Retinal pigment epithelial cell (primary cell): ENCODE measurements at regions not wholly inside any gene's neighbourhood (a gene's known extent, or its start where the extent isn't known, plus 50 kb on each side); places are given as distances from the start of the nearest gene placed in this dataset.
"Not testable (repeated sequence)": the region's sequence is repeated elsewhere in the genome, so short reads cannot be mapped to it uniquely, and the experiment has no call there.

Experiments used
- DNase-seq: peaks from one replicate; pipeline ENCODE4 v3.0.0-alpha.2; 2010; ENCODE audit warnings: low read depth
- H3K4me3 ChIP-seq: 2 replicates; pipeline ENCODE4 v1.5.1; 2011; ENCODE audit warnings: mild to moderate bottlenecking, low read length, control low read depth, moderate library complexity
- TF ChIP-seq, protein P1 (sequence below): conservative IDR thresholded peaks from 2 replicates; pipeline ENCODE4 v1.5.1; 2011; ENCODE audit warnings: low read depth, low read length, control low read depth, inconsistent platforms

- no peak overlapping the region for H3K4me3 ChIP-seq
- TF ChIP-seq, protein P1, sequence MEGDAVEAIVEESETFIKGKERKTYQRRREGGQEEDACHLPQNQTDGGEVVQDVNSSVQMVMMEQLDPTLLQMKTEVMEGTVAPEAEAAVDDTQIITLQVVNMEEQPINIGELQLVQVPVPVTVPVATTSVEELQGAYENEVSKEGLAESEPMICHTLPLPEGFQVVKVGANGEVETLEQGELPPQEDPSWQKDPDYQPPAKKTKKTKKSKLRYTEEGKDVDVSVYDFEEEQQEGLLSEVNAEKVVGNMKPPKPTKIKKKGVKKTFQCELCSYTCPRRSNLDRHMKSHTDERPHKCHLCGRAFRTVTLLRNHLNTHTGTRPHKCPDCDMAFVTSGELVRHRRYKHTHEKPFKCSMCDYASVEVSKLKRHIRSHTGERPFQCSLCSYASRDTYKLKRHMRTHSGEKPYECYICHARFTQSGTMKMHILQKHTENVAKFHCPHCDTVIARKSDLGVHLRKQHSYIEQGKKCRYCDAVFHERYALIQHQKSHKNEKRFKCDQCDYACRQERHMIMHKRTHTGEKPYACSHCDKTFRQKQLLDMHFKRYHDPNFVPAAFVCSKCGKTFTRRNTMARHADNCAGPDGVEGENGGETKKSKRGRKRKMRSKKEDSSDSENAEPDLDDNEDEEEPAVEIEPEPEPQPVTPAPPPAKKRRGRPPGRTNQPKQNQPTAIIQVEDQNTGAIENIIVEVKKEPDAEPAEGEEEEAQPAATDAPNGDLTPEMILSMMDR, result no peak
- DNase-seq, result no peak
Observed at GRCh38 chr6:114659513-114659912, 316.7 kb upstream of the HS3ST5 start.

GRCh38 chr6:114651611-114652010 is 308.8 kb upstream of the HS3ST5 start:
- no peak for DNase-seq
- TF ChIP-seq, protein P1, result no peak
- no peak overlapping the region for H3K4me3 ChIP-seq

GRCh38 chr6:114650891-114651290 is 308.1 kb upstream of the HS3ST5 start:
- peak; percentile 55 for DNase-seq
- TF ChIP-seq, protein P1, result no peak

DNA sequence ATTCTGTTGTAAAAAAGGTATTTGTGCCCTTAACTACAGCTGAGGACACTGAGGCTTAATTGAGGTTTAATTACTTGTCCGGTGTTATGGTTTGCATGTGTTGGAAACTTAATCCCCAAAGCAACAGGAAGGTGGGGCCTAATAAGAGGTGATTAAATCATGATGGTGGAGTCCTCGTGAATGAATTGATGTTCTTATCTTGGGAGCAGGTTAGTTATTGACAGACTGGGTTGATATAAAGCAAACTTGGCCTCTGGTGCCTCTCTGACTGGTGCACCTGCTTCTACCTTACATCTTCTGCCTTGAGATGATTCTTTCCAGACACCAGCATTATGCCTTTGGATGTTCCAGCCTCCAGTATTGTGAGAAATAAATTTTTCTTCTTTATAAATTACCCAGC is 306.5 kb upstream of the HS3ST5 start:
- no peak overlapping the region for H3K4me3 ChIP-seq
- DNase-seq, result no peak
- TF ChIP-seq, protein P1, result no peak

More at GRCh38 chr6:114650891-114651290, 308.1 kb upstream of the HS3ST5 start:
- peak overlapping the region; percentile 1 for H3K4me3 ChIP-seq

- no peak overlapping the region for H3K4me3 ChIP-seq
- DNase-seq, result no peak
- TF ChIP-seq, protein P1, result no peak
Observed at GRCh38 chr6:114648847-114649246, 306.0 kb upstream of the HS3ST5 start.

- TF ChIP-seq, protein P1, result peak; percentile 37
- no peak overlapping the region for H3K4me3 ChIP-seq
- no peak for DNase-seq
Observed at GRCh38 chr6:114638341-114638740, 295.5 kb upstream of the HS3ST5 start.

- no peak for DNase-seq
- H3K4me3 ChIP-seq, result no peak overlapping the region
- TF ChIP-seq, protein P1, result no peak
Observed at GRCh38 chr6:114634016-114634415, 291.2 kb upstream of the HS3ST5 start.

DNA sequence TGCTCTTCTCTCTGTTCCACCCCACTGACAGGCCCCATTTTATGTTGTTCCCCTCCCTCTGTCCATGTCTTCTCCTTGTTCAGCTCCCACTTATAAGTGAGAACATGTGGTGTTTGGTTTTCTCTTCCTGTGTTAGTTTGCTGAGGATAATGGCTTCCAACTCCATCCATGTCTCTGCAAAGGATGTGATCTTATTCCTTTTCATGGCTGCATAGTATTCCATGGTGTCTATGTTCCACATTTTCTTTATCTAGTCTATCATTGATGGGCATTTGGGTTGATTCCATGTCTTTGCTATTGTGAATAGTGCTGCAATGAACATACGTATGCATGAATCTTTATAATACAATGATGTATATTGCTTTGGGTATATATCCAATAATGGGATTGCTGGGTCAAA is 283.4 kb upstream of the HS3ST5 start:
- DNase-seq, H3K4me3 ChIP-seq: not testable (repeated sequence)
